Loucy (cell line): ENCODE measurements at regions not wholly inside any gene's neighbourhood (a gene's known extent, or its start where the extent isn't known, plus 50 kb on each side); places are given as distances from the start of the nearest gene placed in this dataset.
"Not testable (repeated sequence)": the region's sequence is repeated elsewhere in the genome, so short reads cannot be mapped to it uniquely, and the experiment has no call there.

ENCODE experiments used
- H2AFZ ChIP-seq: fragments of 200-600 bp; sonication (generic); 2 replicates; pipeline ENCODE4 v1.6.0; 2016; ENCODE audit warnings: antibody characterized with exemption, mild to moderate bottlenecking, low read length, moderate library complexity
- H3F3A ChIP-seq: fragments of 200-600 bp; 2 replicates; pipeline ENCODE4 v1.6.0; 2016; ENCODE audit warnings: antibody characterized with exemption, low read depth, mild to moderate bottlenecking
- H3K27me3 ChIP-seq: fragments of 200-600 bp; sonication (generic); 2 replicates; pipeline ENCODE4 v1.6.1; 2014; ENCODE audit warnings: low read length, mild to moderate bottlenecking; ENCODE audit not compliant: insufficient read depth, poor library complexity, severe bottlenecking
- H3K36me3 ChIP-seq: fragments of 200-600 bp; sonication (generic); 2 replicates; pipeline ENCODE4 v1.6.1; 2016; ENCODE audit warnings: low read length; ENCODE audit not compliant: insufficient read depth
- H3K4me1 ChIP-seq: fragments of 200-600 bp; sonication (generic); 2 replicates; pipeline ENCODE4 v1.5.1; 2014; ENCODE audit warnings: low read length, mild to moderate bottlenecking; ENCODE audit not compliant: insufficient read depth, poor library complexity, severe bottlenecking
- H3K4me2 ChIP-seq: fragments of 200-600 bp; sonication (generic); 2 replicates; pipeline ENCODE4 v1.6.0; 2014; ENCODE audit warnings: antibody characterized with exemption, low read length, low read depth, mild to moderate bottlenecking; ENCODE audit not compliant: poor library complexity, severe bottlenecking
- H3K4me3 ChIP-seq: fragments of 200-600 bp; sonication (generic); 2 replicates; pipeline ENCODE4 v1.5.1; 2014; ENCODE audit warnings: low read length, mild to moderate bottlenecking, mixed read lengths; ENCODE audit not compliant: poor library complexity, severe bottlenecking
- H3K79me2 ChIP-seq: fragments of 200-600 bp; sonication (generic); 2 replicates; pipeline ENCODE4 v1.6.1; 2014; ENCODE audit warnings: low read length; ENCODE audit not compliant: insufficient read depth
- H3K9ac ChIP-seq: fragments of 200-600 bp; sonication (generic); 2 replicates; pipeline ENCODE4 v1.6.0; 2014; ENCODE audit warnings: mild to moderate bottlenecking, low read depth, low read length, moderate library complexity; ENCODE audit not compliant: poor library complexity, severe bottlenecking
- H3K9me2 ChIP-seq: fragments of 200-600 bp; sonication (generic); replicated peaks from 2 replicates; pipeline ENCODE4 v1.6.1; 2016; ENCODE audit warnings: low read depth, low read length, mixed read lengths
- H3K9me3 ChIP-seq: fragments of 200-600 bp; sonication (generic); 2 replicates; pipeline ENCODE4 v1.6.1; 2014; ENCODE audit warnings: mild to moderate bottlenecking, antibody characterized with exemption, low read length, low read depth; ENCODE audit not compliant: insufficient read depth
- H4K20me1 ChIP-seq: fragments of 200-600 bp; sonication (generic); 2 replicates; pipeline ENCODE4 v1.6.0; 2014; ENCODE audit warnings: antibody characterized with exemption, low read length, mild to moderate bottlenecking; ENCODE audit not compliant: insufficient read depth, poor library complexity, severe bottlenecking
- EZH2phosphoT487 ChIP-seq: fragments of 200-600 bp; IDR thresholded peaks from 2 replicates; pipeline ENCODE4 v1.6.1; 2018; ENCODE audit warnings: antibody characterized with exemption, mild to moderate bottlenecking, moderate library complexity, borderline replicate concordance
- TF ChIP-seq, protein P1 (sequence below): fragments of 200-600 bp; sonication (generic); conservative IDR thresholded peaks from 2 replicates; pipeline ENCODE4 v1.5.1; 2014; ENCODE audit warnings: mild to moderate bottlenecking, antibody characterized with exemption, low read length

DNA sequence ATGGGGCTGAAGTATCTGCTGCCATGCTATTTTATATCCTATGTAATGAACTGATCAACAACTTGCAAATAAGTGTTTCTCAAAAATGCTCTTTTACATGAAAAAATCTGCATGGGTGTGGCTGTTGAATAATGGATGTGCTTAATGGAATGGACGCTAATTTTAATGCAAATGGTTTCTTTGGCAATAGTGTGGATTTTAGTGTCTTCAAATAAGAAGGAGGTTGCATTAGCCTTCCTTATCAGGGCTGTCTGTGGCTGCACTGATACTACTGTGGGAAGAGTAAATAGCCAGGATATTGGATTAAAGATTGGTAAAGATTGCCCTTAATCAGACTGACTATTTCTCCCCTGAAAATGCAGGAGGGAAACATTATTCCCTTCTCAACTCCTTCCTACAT is 121.9 kb upstream of the STK32A start:
- H2AFZ ChIP-seq: no peak overlapping the region
- no peak overlapping the region for H3K4me3 ChIP-seq
- TF ChIP-seq, protein P1, sequence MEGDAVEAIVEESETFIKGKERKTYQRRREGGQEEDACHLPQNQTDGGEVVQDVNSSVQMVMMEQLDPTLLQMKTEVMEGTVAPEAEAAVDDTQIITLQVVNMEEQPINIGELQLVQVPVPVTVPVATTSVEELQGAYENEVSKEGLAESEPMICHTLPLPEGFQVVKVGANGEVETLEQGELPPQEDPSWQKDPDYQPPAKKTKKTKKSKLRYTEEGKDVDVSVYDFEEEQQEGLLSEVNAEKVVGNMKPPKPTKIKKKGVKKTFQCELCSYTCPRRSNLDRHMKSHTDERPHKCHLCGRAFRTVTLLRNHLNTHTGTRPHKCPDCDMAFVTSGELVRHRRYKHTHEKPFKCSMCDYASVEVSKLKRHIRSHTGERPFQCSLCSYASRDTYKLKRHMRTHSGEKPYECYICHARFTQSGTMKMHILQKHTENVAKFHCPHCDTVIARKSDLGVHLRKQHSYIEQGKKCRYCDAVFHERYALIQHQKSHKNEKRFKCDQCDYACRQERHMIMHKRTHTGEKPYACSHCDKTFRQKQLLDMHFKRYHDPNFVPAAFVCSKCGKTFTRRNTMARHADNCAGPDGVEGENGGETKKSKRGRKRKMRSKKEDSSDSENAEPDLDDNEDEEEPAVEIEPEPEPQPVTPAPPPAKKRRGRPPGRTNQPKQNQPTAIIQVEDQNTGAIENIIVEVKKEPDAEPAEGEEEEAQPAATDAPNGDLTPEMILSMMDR: no peak
- TF ChIP-seq EZH2phosphoT487: no peak
- H3K4me1 ChIP-seq: no peaks in the 10 kb centered on the region
- H3K9me2 ChIP-seq: no peaks in the 10 kb centered on the region
- no peaks in the 10 kb centered on the region for H3K27me3 ChIP-seq
- no peak overlapping the region for H3K9ac ChIP-seq
- no peaks in the 10 kb centered on the region for H3K9me3 ChIP-seq
- H3K4me2 ChIP-seq: no peak overlapping the region
- H3F3A ChIP-seq: no peaks in the 10 kb centered on the region
- H3K79me2 ChIP-seq: no peaks in the 10 kb centered on the region
- no peaks in the 10 kb centered on the region for H4K20me1 ChIP-seq
- H3K36me3 ChIP-seq: no peaks in the 10 kb centered on the region

DNA sequence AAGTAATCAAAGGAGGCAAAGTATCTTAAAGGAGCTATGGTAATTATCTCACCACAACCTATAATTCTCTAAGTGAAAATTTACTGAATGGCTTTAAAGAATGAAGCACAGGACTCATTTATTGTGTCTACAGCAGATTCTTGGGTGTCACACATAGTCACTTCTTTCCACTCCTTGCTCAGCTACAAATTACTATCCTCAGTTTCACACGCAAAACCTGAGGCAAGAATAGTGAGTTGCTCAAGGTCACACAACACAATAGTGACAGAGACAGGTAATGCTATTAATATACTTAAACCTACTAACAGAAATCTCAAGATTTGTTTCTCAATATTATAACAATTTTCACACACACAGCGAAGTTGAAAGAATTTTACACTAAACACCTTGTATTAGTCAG is 120.9 kb upstream of the STK32A start:
- Histone ChIP-seq H3K79me2 (no peaks in the 10 kb centered on the region), H3F3A (no peaks in the 10 kb centered on the region), H3K9ac (no peak overlapping the region), H3K4me3 (no peak overlapping the region), H3K4me2 (no peak overlapping the region), H3K36me3 (no peaks in the 10 kb centered on the region), H3K4me1 (no peaks in the 10 kb centered on the region), H2AFZ (no peak overlapping the region), H4K20me1 (no peaks in the 10 kb centered on the region), H3K9me2 (no peaks in the 10 kb centered on the region), H3K27me3 (no peaks in the 10 kb centered on the region), H3K9me3 (no peaks in the 10 kb centered on the region)
- TF ChIP-seq EZH2phosphoT487: no peak
- TF ChIP-seq, protein P1: no peak

DNA sequence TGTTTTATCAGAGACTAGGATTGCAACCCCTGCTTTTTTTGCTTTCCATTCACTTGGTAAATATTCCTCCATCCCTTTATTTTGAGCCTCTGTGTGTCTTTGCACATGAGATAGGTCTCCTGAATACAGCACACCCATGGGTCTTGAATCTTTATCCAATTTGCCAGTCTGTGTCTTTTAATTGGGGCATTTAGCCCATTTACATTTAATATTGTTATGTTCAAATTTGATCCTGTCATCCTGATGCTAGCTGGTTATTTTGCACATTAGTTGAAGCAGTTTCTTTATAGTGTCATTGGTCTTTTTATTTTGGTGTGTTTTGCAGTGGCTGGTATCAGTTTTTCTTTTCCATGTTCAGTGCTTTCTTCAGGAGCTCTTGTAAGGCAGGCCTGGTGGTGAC is 95.1 kb upstream of the STK32A start:
- H3K36me3 ChIP-seq, H2AFZ ChIP-seq, H3K4me1 ChIP-seq, H3F3A ChIP-seq, H4K20me1 ChIP-seq, H3K9ac ChIP-seq, H3K9me2 ChIP-seq, H3K4me3 ChIP-seq, H3K79me2 ChIP-seq, H3K9me3 ChIP-seq, H3K27me3 ChIP-seq, H3K4me2 ChIP-seq: not testable (repeated sequence)

DNA sequence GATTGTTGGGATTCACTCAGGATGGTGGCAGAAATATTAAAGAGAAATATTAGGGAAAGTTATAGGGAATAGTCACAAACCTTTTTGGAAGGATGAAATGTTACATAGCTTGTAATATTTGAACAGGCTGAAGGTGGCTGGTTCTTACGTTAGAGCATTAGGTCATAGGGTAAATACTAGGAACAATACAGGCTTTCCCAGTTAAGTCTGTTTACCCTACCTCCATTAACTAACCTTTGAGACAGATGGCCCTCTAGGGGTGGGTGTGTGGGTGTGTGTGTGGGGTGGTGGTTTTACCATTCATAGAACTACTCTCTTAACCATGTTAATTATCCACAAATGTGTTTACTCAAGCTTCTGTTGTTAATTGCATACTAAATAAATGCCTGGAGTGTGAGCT is 94.3 kb upstream of the STK32A start:
- Histone ChIP-seq H3K9ac (no peak overlapping the region), H3F3A (no peaks in the 10 kb centered on the region), H3K79me2 (no peaks in the 10 kb centered on the region), H3K4me3 (no peak overlapping the region), H3K9me2 (no peaks in the 10 kb centered on the region), H3K27me3 (no peaks in the 10 kb centered on the region), H2AFZ (no peak overlapping the region), H3K9me3 (no peaks in the 10 kb centered on the region), H3K4me2 (no peak overlapping the region), H4K20me1 (no peaks in the 10 kb centered on the region), H3K4me1 (no peaks in the 10 kb centered on the region), H3K36me3 (no peaks in the 10 kb centered on the region)
- TF ChIP-seq EZH2phosphoT487: no peak
- TF ChIP-seq, protein P1: no peak

DNA sequence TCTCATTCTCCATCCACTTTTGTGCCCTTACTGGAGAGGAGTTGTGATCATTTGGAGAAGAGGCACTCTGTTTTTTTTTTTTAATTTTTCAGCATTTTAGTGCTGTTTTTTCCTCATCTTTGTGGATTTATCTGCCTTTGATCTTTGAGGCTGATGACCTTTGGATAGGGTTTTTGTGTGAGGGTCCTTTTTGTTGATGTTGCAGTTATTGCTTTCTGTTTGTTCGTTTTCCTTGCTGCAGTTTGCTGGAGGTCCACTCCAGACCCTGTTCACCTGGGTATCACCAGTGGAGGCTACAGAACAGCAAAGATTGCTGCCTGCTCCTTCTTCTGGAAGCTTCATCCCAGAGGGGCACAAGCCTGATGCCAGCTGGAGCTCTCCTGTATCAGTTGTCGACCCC is 93.2 kb upstream of the STK32A start:
- H3F3A ChIP-seq, H3K36me3 ChIP-seq, H3K27me3 ChIP-seq, H3K9ac ChIP-seq, H3K9me3 ChIP-seq, H3K79me2 ChIP-seq, H3K4me2 ChIP-seq, H3K4me3 ChIP-seq, H3K4me1 ChIP-seq, H2AFZ ChIP-seq, H3K9me2 ChIP-seq, H4K20me1 ChIP-seq: not testable (repeated sequence)
